Body of pancreas (tissue), 4 donors: ENCODE measurements at regions not wholly inside any gene's neighbourhood (a gene's known extent, or its start where the extent isn't known, plus 50 kb on each side); places are given as distances from the start of the nearest gene placed in this dataset.

Experiments
- ATAC-seq: fragments of 150-250 bp; one replicate; pipeline ENCODE4 v1.9.1; 2016
- DNase-seq, 4 donors: peaks; one replicate each; pipeline ENCODE4 v3.0.0-alpha.2; 2019
- H3K27ac ChIP-seq, 4 donors: fragments of 200-600 bp; sonication (generic); 1 replicate in 3 of 4; 2 replicates in 1 of 4; pipeline versions ENCODE4 v1.5.1 to v1.6.1; 2016 to 2019; ENCODE audit warnings: mild to moderate bottlenecking in 1 of 4, mixed read lengths in 1 of 4, moderate library complexity in 1 of 4
- H3K27me3 ChIP-seq, 2 donors: fragments of 200-600 bp; sonication (generic); one replicate each; pipeline ENCODE4 v1.6.0; 2016; ENCODE audit warnings: mild to moderate bottlenecking in 1 of 2
- H3K36me3 ChIP-seq, 2 donors: fragments of 200-600 bp; sonication (generic); replicated peaks in 1 of 2; 2 replicates each; pipeline ENCODE4 v1.5.1; 2016; ENCODE audit warnings: low read depth in 2 of 2; ENCODE audit not compliant: insufficient read depth in 1 of 2
- H3K4me1 ChIP-seq: fragments of 200-600 bp; sonication (generic); one replicate; pipeline ENCODE4 v1.6.0; 2016
- H3K4me3 ChIP-seq, 2 donors: fragments of 200-600 bp; sonication (generic); 1 replicate in 1 of 2; 2 replicates in 1 of 2; pipeline ENCODE4 v1.5.1; 2016 to 2019
- H3K9me3 ChIP-seq, 3 donors: fragments of 200-600 bp; sonication (generic); 1 replicate in 2 of 3; 2 replicates in 1 of 3; pipeline ENCODE4 v1.5.1; 2016
- CTCF ChIP-seq, 7 experiments: fragments of 450-650 bp in 4 of 7; fragments of 200-600 bp in 3 of 7; sonication (generic) in 3 of 7; IDR thresholded peaks; one replicate each; pipeline ENCODE4 v1.5.1; 2016 to 2019; ENCODE audit warnings: antibody characterized with exemption in 7 of 7
- POLR2A ChIP-seq, 3 donors: fragments of 450-650 bp; IDR thresholded peaks; one replicate each; pipeline ENCODE4 v1.6.1; 2016; ENCODE audit warnings: antibody characterized with exemption in 3 of 3, mild to moderate bottlenecking in 2 of 3
- WGBS, 2 donors: methylation state at CpG; one replicate each; pipeline ENCODE4 v1.1.5; 2017; 5-methylcytosine and 5-hydroxymethylcytosine counted together
- intact Hi-C: fragments of 100-400 bp; cut with DNase I; formaldehyde crosslinking; loops from one replicate; pipeline ENCODE4 v1.15.1; 2023

GRCh38 chr7:113389112-113389646, 270.8 kb upstream of the SMIM30 start:
- Histone ChIP-seq H3K4me1 (peaks cover 13% of the 10 kb centered on the region), H3K36me3 (no peaks in the 10 kb centered on the region), H3K9me3 (no peaks in the 10 kb centered on the region), H3K27ac (no peak overlapping the region), H3K4me3 (no peak overlapping the region), H3K27me3 (no peaks in the 10 kb centered on the region)
- TF ChIP-seq CTCF (IDR thresholded peaks at IDR 0.05) (no peak), POLR2A (IDR thresholded peaks at IDR 0.05) (no peak)
- intact Hi-C loops: no loop called here
- WGBS, 2 donors: 66 to 76% methylated on average over 2 of the region's 2 CpGs
- DNase-seq (no peak), ATAC-seq (no peak)

- Histone ChIP-seq H3K9me3 (no peaks in the 10 kb centered on the region), H3K4me1 (no peaks in the 10 kb centered on the region), H3K27me3 (no peaks in the 10 kb centered on the region), H3K4me3 (no peak overlapping the region), H3K27ac (no peak overlapping the region), H3K36me3 (no peaks in the 10 kb centered on the region)
- WGBS, 2 donors: 69 to 75% methylated on average over 3 of the region's 3 CpGs
- DNase-seq (no peak), ATAC-seq (no peak)
- TF ChIP-seq CTCF (IDR thresholded peaks at IDR 0.05): no peak
- no peak for TF ChIP-seq POLR2A (IDR thresholded peaks at IDR 0.05)
- intact Hi-C loops: no loop called here
These were observed 265.3 kb upstream of the SMIM30 start for GRCh38 chr7:113383638-113384037.

GRCh38 chr7:113379746-113380145, 261.4 kb upstream of the SMIM30 start:
- intact Hi-C loops: no loop called here
- no peak for ATAC-seq

GRCh38 chr7:113374955-113375354, 256.6 kb upstream of the SMIM30 start:
- Histone ChIP-seq H3K4me3 (no peak overlapping the region), H3K9me3 (no peaks in the 10 kb centered on the region), H3K27me3 (no peaks in the 10 kb centered on the region), H3K36me3 (no peaks in the 10 kb centered on the region), H3K27ac (no peak overlapping the region), H3K4me1 (no peaks in the 10 kb centered on the region)
- DNase-seq (no peak), ATAC-seq (no peak)
- TF ChIP-seq CTCF (IDR thresholded peaks at IDR 0.05) (no peak), POLR2A (IDR thresholded peaks at IDR 0.05) (no peak)
- intact Hi-C loops: no loop called here
- 75 to 82% methylated on average over 2 of the region's 2 CpGs for WGBS, 2 donors

More at GRCh38 chr7:113379746-113380145, 261.4 kb upstream of the SMIM30 start:
- Histone ChIP-seq H3K4me1 (no peaks in the 10 kb centered on the region), H3K36me3 (no peaks in the 10 kb centered on the region), H3K4me3 (no peak overlapping the region), H3K27ac (no peak overlapping the region), H3K9me3 (no peaks in the 10 kb centered on the region), H3K27me3 (no peaks in the 10 kb centered on the region)
- WGBS, 2 donors: 89 to 90% methylated on average over 3 of the region's 3 CpGs
- TF ChIP-seq CTCF (IDR thresholded peaks at IDR 0.05) (no peak), POLR2A (IDR thresholded peaks at IDR 0.05) (no peak)
- DNase-seq: no peak

GRCh38 chr7:113373863-113374262, 255.5 kb upstream of the SMIM30 start:
- Histone ChIP-seq H3K36me3 (no peaks in the 10 kb centered on the region), H3K27ac (no peak overlapping the region), H3K4me3 (no peak overlapping the region), H3K9me3 (no peaks in the 10 kb centered on the region), H3K27me3 (no peaks in the 10 kb centered on the region), H3K4me1 (no peaks in the 10 kb centered on the region)
- WGBS, 2 donors: 79 to 82% methylated on average over 2 of the region's 2 CpGs
- no peak for TF ChIP-seq CTCF (IDR thresholded peaks at IDR 0.05)
- TF ChIP-seq POLR2A (IDR thresholded peaks at IDR 0.05): no peak
- no peak for DNase-seq
- no peak for ATAC-seq
- intact Hi-C loops: no loop called here
